HCT116 (cell line): ENCODE measurements at regions not wholly inside any gene's neighbourhood (a gene's known extent, or its start where the extent isn't known, plus 50 kb on each side); places are given as distances from the start of the nearest gene placed in this dataset.

ENCODE experiments used
- ATAC-seq: fragments of 200-7000 bp; cut with Tn5 transposase; 2 replicates; pipeline ENCODE4 v1.9.1; 2020; ENCODE audit warnings: mild to moderate bottlenecking, moderate library complexity
- BruUV-seq: library from RNA; stranded (reverse); fragments of 400-500 nt; replicated peaks from 2 replicates; lab custom pipeline; 2021; lab: Mats Ljungman, UMichigan
- CTCF ChIA-PET: fragments of 300-600 bp; sonication (Branson Sonifier 250); formaldehyde crosslinking; loops from one replicate; lab custom pipeline; 2021; ENCODE audit warnings: antibody characterized with exemption; lab: Charles Lee
- POLR2A ChIA-PET: fragments of 300-600, 350-600 bp; sonication (Branson Sonifier 250); formaldehyde crosslinking; loops from one replicate; lab custom pipeline; 2021; ENCODE audit warnings: antibody characterized with exemption; lab: Charles Lee
- RAD21 ChIA-PET, 2 experiments: fragments of 300-600 bp; sonication (Branson Sonifier 250); formaldehyde crosslinking; loops; one replicate each; lab custom pipeline; 2023; ENCODE audit warnings: low total read pairs in 2 of 2; ENCODE audit not compliant: uncharacterized antibody in 2 of 2, unreplicated experiment in 2 of 2, low non-redundant PET in 1 of 2; lab: Charles Lee
- DNase-seq: peaks from one replicate; pipeline ENCODE4 v3.0.0-alpha.2; 2010; ENCODE audit warnings: low read depth, low spot score
- H2AFZ ChIP-seq: fragments of 200-600 bp; shearing (Covaris generic), sonication (generic); 2 replicates; pipeline ENCODE4 v1.6.1; 2017; ENCODE audit warnings: low read depth, mixed run types, mixed read lengths, antibody characterized with exemption, low read length; ENCODE audit not compliant: poor library complexity, severe bottlenecking
- H3K27ac ChIP-seq: 2 replicates; pipeline ENCODE4 v1.5.1; 2012; ENCODE audit warnings: low read depth, low read length
- H3K27me3 ChIP-seq: fragments of 200-600 bp; sonication (generic); 2 replicates; pipeline ENCODE4 v1.6.1; 2016; ENCODE audit warnings: mixed run types, low read length, mixed read lengths; ENCODE audit not compliant: insufficient read depth
- H3K36me3 ChIP-seq, 2 experiments: fragments of 200-500 bp in 1 of 2; fragments of 200-600 bp in 1 of 2; sonication (Bioruptor generic) in 1 of 2; sonication (generic) in 1 of 2; 2 replicates each; pipeline versions ENCODE4 v1.5.1 to v1.6.1; 2014 to 2016; ENCODE audit warnings: low read length in 2 of 2, inconsistent platforms in 1 of 2, mixed read lengths in 1 of 2, mixed run types in 1 of 2; ENCODE audit not compliant: insufficient read depth in 2 of 2, control insufficient read depth in 1 of 2
- H3K4me1 ChIP-seq, 2 experiments: fragments of 200-600 bp in 1 of 2; sonication (generic) in 1 of 2; 2 replicates each; pipeline versions ENCODE4 v1.5.1 to v1.6.1; 2012 to 2017; ENCODE audit warnings: low read length in 2 of 2, inconsistent platforms in 1 of 2, mild to moderate bottlenecking in 1 of 2, mixed read lengths in 1 of 2, mixed run types in 1 of 2, moderate library complexity in 1 of 2; ENCODE audit not compliant: insufficient read depth in 2 of 2, control insufficient read depth in 1 of 2
- H3K4me2 ChIP-seq: fragments of 200-600 bp; sonication (generic); 2 replicates; pipeline ENCODE4 v1.6.1; 2017; ENCODE audit warnings: mixed run types, low read length, mixed read lengths
- H3K4me3 ChIP-seq, 2 experiments: fragments of 200-600 bp in 1 of 2; sonication (generic) in 1 of 2; replicated peaks in 1 of 2; 2 replicates each; pipeline ENCODE4 v1.5.1; 2011 to 2016; ENCODE audit warnings: low read length in 2 of 2, control low read depth in 1 of 2, low read depth in 1 of 2, mild to moderate bottlenecking in 1 of 2, mixed read lengths in 1 of 2, mixed run types in 1 of 2
- H3K79me2 ChIP-seq: fragments of 200-600 bp; sonication (generic); 2 replicates; pipeline ENCODE4 v1.6.1; 2017; ENCODE audit warnings: mild to moderate bottlenecking, mixed run types, low read length, moderate library complexity, mixed read lengths; ENCODE audit not compliant: insufficient read depth
- H3K9ac ChIP-seq: fragments of 200-600 bp; sonication (generic); 2 replicates; pipeline ENCODE4 v1.6.1; 2016; ENCODE audit warnings: low read length, mixed read lengths
- H3K9me2 ChIP-seq: fragments of 200-600 bp; sonication (generic), shearing (Covaris generic); 2 replicates; pipeline ENCODE4 v1.6.1; 2017; ENCODE audit warnings: mixed run types, mild to moderate bottlenecking, moderate library complexity; ENCODE audit not compliant: insufficient read depth
- H3K9me3 ChIP-seq, 2 experiments: fragments of 200-500 bp in 1 of 2; fragments of 200-600 bp in 1 of 2; sonication (Bioruptor generic) in 1 of 2; sonication (generic) in 1 of 2; 2 replicates each; pipeline ENCODE4 v1.6.1; 2014 to 2017; ENCODE audit warnings: low read length in 2 of 2, mixed read lengths in 2 of 2, inconsistent platforms in 1 of 2, low read depth in 1 of 2, mild to moderate bottlenecking in 1 of 2, mixed run types in 1 of 2, moderate library complexity in 1 of 2; ENCODE audit not compliant: control insufficient read depth in 1 of 2, insufficient read depth in 1 of 2
- H4K20me1 ChIP-seq: fragments of 200-600 bp; sonication (generic), shearing (Covaris generic); 2 replicates; pipeline ENCODE4 v1.6.1; 2017; ENCODE audit warnings: mixed run types, mild to moderate bottlenecking, moderate library complexity; ENCODE audit not compliant: insufficient read depth
- ATF3 ChIP-seq: IDR thresholded peaks from 2 replicates; pipeline ENCODE4 v1.6.1; 2012
- SIN3A ChIP-seq: IDR thresholded peaks from 2 replicates; pipeline ENCODE4 v1.6.1; 2012; ENCODE audit warnings: low read depth
- SRF ChIP-seq: IDR thresholded peaks from 2 replicates; pipeline ENCODE4 v1.6.1; 2012; ENCODE audit warnings: low read depth
- TCF7L2 ChIP-seq: IDR thresholded peaks from 2 replicates; pipeline ENCODE4 v1.7.0; 2011; ENCODE audit warnings: borderline replicate concordance, inconsistent platforms; ENCODE audit not compliant: insufficient read depth, insufficient read length; ENCODE audit errors: extremely low read depth
- ZBTB33 ChIP-seq: IDR thresholded peaks from 2 replicates; pipeline ENCODE4 v1.6.1; 2011; ENCODE audit warnings: mild to moderate bottlenecking, low read length, moderate library complexity; ENCODE audit not compliant: insufficient replicate concordance; ENCODE audit errors: extremely low read depth
- intact Hi-C: fragments of 100-400 bp; cut with micrococcal nuclease; formaldehyde crosslinking; loops from 2 replicates; pipeline ENCODE4 v1.10.0; 2022

GRCh38 chr7:93028610-93029009 is 89.2 kb downstream of the SAMD9 start (continued):
- TF ChIP-seq ZBTB33 (no peak), TCF7L2 (no peak)
- TF ChIP-seq, all 23 proteins: peak for 0

- Histone ChIP-seq H2AFZ (no peak overlapping the region), H3K9ac (no peak overlapping the region), H3K9me2 (no peaks in the 10 kb centered on the region), H3K27ac (no peak overlapping the region), H3K27me3 (no peaks in the 10 kb centered on the region), H4K20me1 (no peaks in the 10 kb centered on the region), H3K4me2 (no peak overlapping the region), H3K79me2 (no peaks in the 10 kb centered on the region), H3K4me1 (no peaks in the 10 kb centered on the region), H3K9me3 (no peaks in the 10 kb centered on the region), H3K4me3 (no peak overlapping the region), H3K36me3 (no peaks in the 10 kb centered on the region)
- no TSS peak for BruUV-seq
- intact Hi-C loops = no loop called here
- ChIA-PET CTCF (interaction anchor here (1.3 kb wide), 1 partner anchor 417 kb away, joined by 4 read pairs; no protein-coding TSS in a partner anchor), RAD21 (no interaction called here), POLR2A (no interaction called here)
- ATAC-seq (no peak), DNase-seq (no peak)
- TF ChIP-seq ATF3 = no peak
These were observed 90.7 kb downstream of the SAMD9 start for GRCh38 chr7:93027044-93027443.

- no peaks in the 10 kb centered on the region for H3K9me3 ChIP-seq
- H3K36me3 ChIP-seq = no peaks in the 10 kb centered on the region
- CTCF ChIA-PET = no interaction called here
- H3K9me2 ChIP-seq = no peaks in the 10 kb centered on the region
- no peak overlapping the region for H3K9ac ChIP-seq
- ATAC-seq (no peak), DNase-seq (no peak)
- no peak overlapping the region for H3K4me3 ChIP-seq
- H3K27me3 ChIP-seq = no peaks in the 10 kb centered on the region
- POLR2A ChIA-PET = no interaction called here
- no peak for TF ChIP-seq SIN3A
- no peak for TF ChIP-seq SRF
- H3K4me2 ChIP-seq = no peak overlapping the region
- no peak overlapping the region for H2AFZ ChIP-seq
- intact Hi-C loops = no loop called here
- H3K79me2 ChIP-seq = no peaks in the 10 kb centered on the region
- BruUV-seq = no TSS peak
- RAD21 ChIA-PET = no interaction called here
- no peak overlapping the region for H3K27ac ChIP-seq
- no peaks in the 10 kb centered on the region for H4K20me1 ChIP-seq
- no peaks in the 10 kb centered on the region for H3K4me1 ChIP-seq
These were observed 91.4 kb downstream of the SAMD9 start for GRCh38 chr7:93026425-93026824.
